AG09309 (cell line): ENCODE measurements at regions not wholly inside any gene's neighbourhood (a gene's known extent, or its start where the extent isn't known, plus 50 kb on each side); places are given as distances from the start of the nearest gene placed in this dataset.

Experiments used
- DNase-seq: peaks from one replicate; pipeline ENCODE4 v3.0.0-alpha.2; 2010; ENCODE audit warnings: low read depth
- H3K4me3 ChIP-seq: 2 replicates; pipeline ENCODE4 v1.5.1; 2011; ENCODE audit warnings: mild to moderate bottlenecking, low read depth, low read length, moderate library complexity; ENCODE audit not compliant: control insufficient read depth
- TF ChIP-seq, protein P1 (sequence below): IDR thresholded peaks from 2 replicates; pipeline ENCODE4 v1.5.1; 2011; ENCODE audit warnings: mild to moderate bottlenecking, low read depth, low read length, inconsistent platforms; ENCODE audit not compliant: insufficient read depth, control insufficient read depth; ENCODE audit errors: missing control alignments

DNA sequence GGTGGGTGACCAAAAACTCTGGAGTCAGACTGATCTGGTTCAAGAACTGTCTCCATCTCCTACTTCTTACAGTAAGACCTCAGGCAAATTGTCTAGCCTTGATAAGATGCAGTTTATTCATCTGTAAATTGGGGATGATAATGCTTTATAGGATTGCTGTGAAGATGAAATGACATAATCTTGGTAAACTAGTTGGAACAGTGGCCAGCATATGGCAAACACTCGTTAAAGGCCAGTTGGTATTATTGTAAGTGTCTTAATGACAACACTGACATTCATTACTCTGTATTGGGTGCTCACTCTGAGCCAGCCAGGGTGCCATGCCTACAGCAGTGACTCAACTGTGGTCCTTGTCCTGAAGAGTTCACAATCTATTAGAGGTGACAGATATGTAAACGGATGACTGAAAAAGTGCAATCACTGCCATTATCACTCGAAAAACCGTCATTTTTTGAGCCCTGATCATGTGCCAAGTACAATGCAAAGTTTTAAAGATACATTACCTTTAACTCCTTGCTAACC, 84.9 kb upstream of the HSPA9 start:
- H3K4me3 ChIP-seq, result no peak overlapping the region
- TF ChIP-seq, protein P1, sequence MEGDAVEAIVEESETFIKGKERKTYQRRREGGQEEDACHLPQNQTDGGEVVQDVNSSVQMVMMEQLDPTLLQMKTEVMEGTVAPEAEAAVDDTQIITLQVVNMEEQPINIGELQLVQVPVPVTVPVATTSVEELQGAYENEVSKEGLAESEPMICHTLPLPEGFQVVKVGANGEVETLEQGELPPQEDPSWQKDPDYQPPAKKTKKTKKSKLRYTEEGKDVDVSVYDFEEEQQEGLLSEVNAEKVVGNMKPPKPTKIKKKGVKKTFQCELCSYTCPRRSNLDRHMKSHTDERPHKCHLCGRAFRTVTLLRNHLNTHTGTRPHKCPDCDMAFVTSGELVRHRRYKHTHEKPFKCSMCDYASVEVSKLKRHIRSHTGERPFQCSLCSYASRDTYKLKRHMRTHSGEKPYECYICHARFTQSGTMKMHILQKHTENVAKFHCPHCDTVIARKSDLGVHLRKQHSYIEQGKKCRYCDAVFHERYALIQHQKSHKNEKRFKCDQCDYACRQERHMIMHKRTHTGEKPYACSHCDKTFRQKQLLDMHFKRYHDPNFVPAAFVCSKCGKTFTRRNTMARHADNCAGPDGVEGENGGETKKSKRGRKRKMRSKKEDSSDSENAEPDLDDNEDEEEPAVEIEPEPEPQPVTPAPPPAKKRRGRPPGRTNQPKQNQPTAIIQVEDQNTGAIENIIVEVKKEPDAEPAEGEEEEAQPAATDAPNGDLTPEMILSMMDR, result no peak
- no peak for DNase-seq

DNA sequence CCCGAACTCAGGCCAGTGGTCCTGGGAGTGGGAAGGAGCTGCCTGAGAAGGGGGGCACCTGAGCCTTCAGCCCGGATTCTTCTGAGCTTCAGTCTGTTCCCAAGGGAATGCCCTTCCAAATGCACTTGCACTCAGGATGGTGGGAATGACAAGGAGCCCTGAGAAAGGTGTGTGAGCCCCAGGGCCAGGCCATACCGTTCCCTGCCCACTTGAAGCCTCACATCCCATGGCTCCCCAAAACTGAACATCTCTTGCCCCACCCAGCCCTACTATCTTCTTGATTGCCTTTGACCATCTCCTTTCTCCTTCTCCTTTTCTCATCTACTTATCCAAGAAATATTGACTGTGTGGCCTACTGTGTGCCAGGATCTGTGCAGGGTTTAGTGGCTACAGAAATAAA, 84.4 kb upstream of the HSPA9 start:
- no peak overlapping the region for H3K4me3 ChIP-seq
- TF ChIP-seq, protein P1, result no peak
- no peak for DNase-seq

DNA sequence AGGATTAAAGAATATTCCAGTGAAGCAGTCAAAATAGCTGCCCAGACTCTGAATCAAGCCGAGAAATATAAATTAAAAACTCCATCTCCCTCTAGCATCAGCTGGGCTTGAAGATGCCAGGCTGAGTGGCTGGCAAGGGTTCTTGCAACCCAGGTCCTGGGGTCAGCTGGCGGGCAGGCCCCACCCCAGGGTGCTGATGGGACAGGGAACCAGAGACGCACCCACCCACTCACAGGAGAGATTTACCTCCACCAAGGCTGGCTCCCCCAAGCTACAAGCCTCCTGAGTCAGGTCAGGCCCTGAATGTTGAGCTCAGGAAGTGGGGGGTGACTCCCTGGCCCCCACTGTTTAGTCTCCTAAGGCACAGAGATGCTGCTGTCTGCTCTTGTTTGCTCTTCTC, 83.9 kb upstream of the HSPA9 start:
- TF ChIP-seq, protein P1, result no peak
- DNase-seq, result no peak
- H3K4me3 ChIP-seq, result no peak overlapping the region

DNA sequence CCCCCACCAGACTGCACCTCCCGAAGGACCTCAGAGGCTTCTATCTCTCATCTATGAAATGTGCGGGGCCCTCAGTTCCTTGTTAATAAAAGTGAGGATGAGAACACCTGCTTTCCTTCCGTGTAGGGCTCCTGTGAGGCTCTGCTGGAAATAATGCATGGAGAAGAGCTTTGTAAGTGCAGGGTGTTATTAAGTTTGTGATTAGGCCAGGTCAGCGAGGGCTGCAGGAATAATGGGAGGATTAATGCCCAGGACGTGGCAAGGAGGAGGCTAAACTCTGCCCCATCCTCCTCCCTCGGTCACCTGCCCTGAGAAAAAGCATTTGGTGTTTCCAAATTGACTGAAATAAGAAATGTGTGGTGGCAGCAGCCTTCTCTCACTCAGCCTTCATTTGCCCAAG, 83.5 kb upstream of the HSPA9 start:
- DNase-seq, result no peak
- TF ChIP-seq, protein P1, result no peak
- no peak overlapping the region for H3K4me3 ChIP-seq

DNA sequence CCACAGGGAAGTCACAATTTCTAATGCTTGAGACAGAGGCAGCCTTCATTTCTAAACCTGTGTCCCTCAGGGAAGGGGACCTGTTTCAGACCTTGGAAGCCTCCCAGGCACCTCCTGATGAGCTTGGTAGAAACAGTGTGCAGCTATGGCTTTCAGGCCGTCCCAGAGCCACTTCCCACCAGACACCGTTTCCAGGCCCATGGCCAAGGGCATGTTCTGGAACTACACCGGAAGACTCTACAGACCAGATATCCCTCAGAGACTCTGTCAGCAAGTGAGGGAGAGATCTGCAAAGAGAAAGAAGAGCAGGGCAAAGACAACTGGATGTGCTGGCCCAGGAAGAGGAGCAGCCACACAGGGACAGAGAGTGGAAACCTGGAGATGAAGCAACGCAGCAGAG, 82.2 kb upstream of the HSPA9 start:
- TF ChIP-seq, protein P1, result no peak
- no peak overlapping the region for H3K4me3 ChIP-seq
- no peak for DNase-seq

DNA sequence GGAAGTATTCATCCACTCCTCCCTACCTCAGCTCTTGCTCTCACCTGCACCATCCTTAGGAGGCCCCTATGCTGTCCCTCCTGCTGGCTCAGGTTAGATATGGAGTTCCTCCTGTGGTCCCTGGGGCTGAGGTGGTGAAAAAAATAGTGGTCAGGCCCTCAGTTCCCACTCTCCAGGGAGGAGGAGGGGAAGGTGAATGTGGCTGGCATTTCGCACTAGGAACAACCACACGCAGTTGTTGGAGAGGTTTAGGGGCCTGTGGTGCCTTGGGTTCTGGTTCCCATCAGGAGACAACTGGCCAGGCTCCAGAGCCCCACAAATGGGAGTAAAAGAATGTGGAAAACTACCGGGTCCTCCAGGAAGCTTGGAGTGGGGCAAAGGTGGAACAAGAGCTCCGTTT, 81.7 kb upstream of the HSPA9 start:
- TF ChIP-seq, protein P1, result no peak
- no peak for DNase-seq
- H3K4me3 ChIP-seq, result no peak overlapping the region
